Esophagus (tissue), 2 donors: ENCODE measurements at regions not wholly inside any gene's neighbourhood (a gene's known extent, or its start where the extent isn't known, plus 50 kb on each side); places are given as distances from the start of the nearest gene placed in this dataset.

Experiments used
- H3K27ac ChIP-seq, 2 donors: one replicate each; pipeline ENCODE4 v1.5.1; 2013; ENCODE audit warnings: low read depth in 2 of 2, mild to moderate bottlenecking in 2 of 2, inconsistent platforms in 1 of 2, low read length in 1 of 2, moderate library complexity in 1 of 2
- H3K27me3 ChIP-seq, 2 donors: one replicate each; pipeline ENCODE4 v1.6.1; 2013; ENCODE audit warnings: low read length in 2 of 2, control low read depth in 1 of 2, mild to moderate bottlenecking in 1 of 2; ENCODE audit not compliant: insufficient read depth in 2 of 2, control insufficient read depth in 1 of 2
- H3K36me3 ChIP-seq, 2 donors: one replicate each; pipeline ENCODE4 v1.6.1; 2013; ENCODE audit warnings: low read length in 1 of 2; ENCODE audit not compliant: control insufficient read depth in 2 of 2, insufficient read depth in 2 of 2
- H3K4me1 ChIP-seq, 2 donors: one replicate each; pipeline ENCODE4 v1.6.1; 2013; ENCODE audit warnings: low read length in 1 of 2; ENCODE audit not compliant: control insufficient read depth in 2 of 2, insufficient read depth in 2 of 2
- H3K4me3 ChIP-seq, 2 donors: one replicate each; pipeline ENCODE4 v1.5.1; 2013; ENCODE audit warnings: low read length in 2 of 2, mild to moderate bottlenecking in 2 of 2, low read depth in 1 of 2, moderate library complexity in 1 of 2
- H3K9me3 ChIP-seq, 2 donors: one replicate each; pipeline ENCODE4 v1.6.1; 2013; ENCODE audit warnings: mild to moderate bottlenecking in 2 of 2, low read depth in 1 of 2, low read length in 1 of 2, moderate library complexity in 1 of 2; ENCODE audit not compliant: control insufficient read depth in 2 of 2, insufficient read depth in 1 of 2
- WGBS, 2 donors: extraction: QIAGEN DNeasy Blood & Tissue Kit; methylation state at CpG; one replicate each; pipeline ENCODE4 v1.1.7; 2013; 5-methylcytosine and 5-hydroxymethylcytosine counted together
- donor health status: healthy with polysubstance abuse.
- donor health status: Bipolar disorder and iron deficiency.

DNA sequence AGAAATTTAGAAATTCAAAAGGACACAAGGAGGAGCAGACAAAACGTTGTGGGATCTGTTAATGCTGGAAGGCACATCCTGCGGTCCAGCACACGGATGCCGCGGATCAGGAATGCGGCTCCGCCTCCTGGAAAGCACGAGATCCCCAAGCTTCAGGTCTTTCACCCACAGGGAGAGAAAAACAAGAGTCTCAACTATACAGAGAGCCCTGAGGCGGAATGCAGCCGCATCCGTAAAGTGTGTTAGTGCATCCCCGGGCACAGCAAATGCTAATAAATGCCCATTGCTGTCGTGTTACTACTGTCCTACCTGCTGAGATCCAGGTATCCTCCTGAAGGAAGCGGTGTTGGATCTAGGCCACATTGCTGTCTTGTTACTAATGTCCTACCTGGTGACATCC is 303.9 kb downstream of the EIPR1 start:
- H3K36me3 ChIP-seq, result no peaks in the 10 kb centered on the region
- H3K27ac ChIP-seq, result no peak overlapping the region
- no peak overlapping the region for H3K4me3 ChIP-seq
- no peaks in the 10 kb centered on the region for H3K27me3 ChIP-seq
- H3K4me1 ChIP-seq, result no peaks in the 10 kb centered on the region
- WGBS, 2 donors, result 66 to 78% methylated on average over 14 of the region's 14 CpGs
- no peaks in the 10 kb centered on the region for H3K9me3 ChIP-seq

DNA sequence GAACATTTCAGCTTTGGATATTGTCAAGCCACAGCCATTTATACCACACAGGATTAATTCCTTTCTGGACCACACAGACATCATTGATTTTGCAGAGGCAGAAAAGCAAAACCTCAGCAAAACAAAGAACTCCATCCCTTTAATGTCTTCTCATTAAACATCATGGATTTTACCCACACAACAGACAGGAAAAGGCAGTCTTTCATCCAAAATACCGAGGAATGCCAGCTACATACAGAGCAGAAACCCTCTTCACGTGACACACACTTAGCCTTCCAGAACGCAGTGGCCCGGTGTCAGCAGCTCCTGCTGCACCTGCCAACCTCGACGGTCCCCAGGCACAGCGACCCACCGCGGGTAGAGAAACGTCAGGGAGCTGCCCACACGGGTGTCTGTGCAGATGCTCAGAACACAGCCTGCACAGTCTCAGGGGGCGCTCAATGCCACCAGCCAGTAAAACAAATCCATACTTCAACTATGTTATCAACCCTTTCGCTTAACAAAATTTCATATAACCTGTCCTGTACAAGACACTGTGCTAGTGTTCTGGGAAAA is 304.5 kb downstream of the EIPR1 start:
- no peaks in the 10 kb centered on the region for H3K27me3 ChIP-seq
- H3K4me1 ChIP-seq, result no peaks in the 10 kb centered on the region
- no peak overlapping the region for H3K27ac ChIP-seq
- no peaks in the 10 kb centered on the region for H3K9me3 ChIP-seq
- H3K4me3 ChIP-seq, result no peak overlapping the region
- H3K36me3 ChIP-seq, result no peaks in the 10 kb centered on the region
- 63 to 70% methylated on average over 13 of the region's 13 CpGs for WGBS, 2 donors

DNA sequence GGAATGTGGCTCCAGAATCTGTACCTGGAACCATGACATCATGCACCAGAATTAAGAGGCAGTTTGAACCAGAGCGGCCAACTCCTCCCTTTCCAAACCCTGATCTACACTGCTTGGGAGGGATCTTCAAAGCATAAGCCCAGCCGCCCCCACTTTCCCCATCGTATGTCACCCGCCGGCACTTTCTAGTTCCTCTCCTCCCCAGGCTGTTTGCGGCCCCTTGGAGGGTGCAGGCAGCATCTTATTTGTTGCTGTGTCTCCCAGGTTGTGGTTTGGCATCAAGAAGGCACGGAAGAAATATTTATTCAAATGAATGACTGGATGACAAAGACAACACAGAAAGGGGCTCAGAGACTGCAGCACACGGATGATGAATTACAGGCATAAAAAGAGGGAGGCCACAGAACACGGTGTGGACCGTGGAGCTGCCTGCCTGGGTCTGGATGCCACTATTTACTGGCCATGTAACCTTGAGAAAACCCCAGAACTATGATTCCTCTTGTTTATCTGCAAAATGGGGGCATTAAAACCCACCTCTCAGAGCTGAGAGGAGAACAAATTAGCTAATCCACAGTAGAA is 305.8 kb downstream of the EIPR1 start:
- Histone ChIP-seq H3K27me3 (no peaks in the 10 kb centered on the region), H3K36me3 (no peaks in the 10 kb centered on the region), H3K27ac (no peak overlapping the region), H3K4me1 (no peaks in the 10 kb centered on the region), H3K4me3 (no peak overlapping the region), H3K9me3 (no peaks in the 10 kb centered on the region)
- 75 to 82% methylated on average over 10 of the region's 10 CpGs for WGBS, 2 donors

GRCh38 chr2:3066831-3067230 is 310.8 kb downstream of the EIPR1 start:
- Histone ChIP-seq H3K36me3 (no peaks in the 10 kb centered on the region), H3K4me3 (no peak overlapping the region)
- 92% methylated on average over 7 of the region's 7 CpGs for WGBS, 2 donors

DNA sequence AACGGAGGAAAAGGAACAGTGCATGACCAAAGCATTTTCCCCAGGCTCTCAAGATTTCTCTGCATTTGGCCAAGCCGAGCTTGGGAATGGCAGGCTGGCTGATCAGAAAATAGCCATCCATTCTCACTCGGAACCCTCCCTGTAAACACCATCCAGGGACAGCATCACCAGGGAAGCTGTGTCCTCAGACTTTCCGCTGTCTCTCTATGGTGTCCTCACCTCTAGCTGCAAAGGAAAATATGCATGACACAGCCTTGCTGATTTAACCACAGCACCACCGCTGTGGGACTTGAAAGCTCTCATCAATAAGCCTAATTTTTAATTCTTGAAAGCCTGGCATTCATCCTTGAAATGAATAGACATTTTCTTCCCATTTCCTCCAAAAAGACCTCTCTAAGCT is 311.7 kb downstream of the EIPR1 start:
- H3K36me3 ChIP-seq, result no peaks in the 10 kb centered on the region
- H3K27me3 ChIP-seq, result no peaks in the 10 kb centered on the region
- no peak overlapping the region for H3K4me3 ChIP-seq
- no peaks in the 10 kb centered on the region for H3K4me1 ChIP-seq
- no peaks in the 10 kb centered on the region for H3K9me3 ChIP-seq
- H3K27ac ChIP-seq, result no peak overlapping the region
- WGBS, 2 donors, result 75 to 78% methylated on average over 5 of the region's 5 CpGs

More at GRCh38 chr2:3066831-3067230, 310.8 kb downstream of the EIPR1 start:
- H3K4me1 ChIP-seq, result no peaks in the 10 kb centered on the region
- H3K9me3 ChIP-seq, result no peaks in the 10 kb centered on the region
- H3K27me3 ChIP-seq, result no peaks in the 10 kb centered on the region
- no peak overlapping the region for H3K27ac ChIP-seq

- Histone ChIP-seq H3K36me3 (no peaks in the 10 kb centered on the region), H3K27ac (no peak overlapping the region), H3K9me3 (peaks cover 0 to 2% of the 10 kb centered on the region in 2 donors), H3K27me3 (no peaks in the 10 kb centered on the region), H3K4me3 (no peak overlapping the region), H3K4me1 (no peaks in the 10 kb centered on the region)
- 84 to 86% methylated on average over 15 of the region's 15 CpGs for WGBS, 2 donors
Measured at GRCh38 chr2:3062476-3063260, 314.9 kb downstream of the EIPR1 start.

DNA sequence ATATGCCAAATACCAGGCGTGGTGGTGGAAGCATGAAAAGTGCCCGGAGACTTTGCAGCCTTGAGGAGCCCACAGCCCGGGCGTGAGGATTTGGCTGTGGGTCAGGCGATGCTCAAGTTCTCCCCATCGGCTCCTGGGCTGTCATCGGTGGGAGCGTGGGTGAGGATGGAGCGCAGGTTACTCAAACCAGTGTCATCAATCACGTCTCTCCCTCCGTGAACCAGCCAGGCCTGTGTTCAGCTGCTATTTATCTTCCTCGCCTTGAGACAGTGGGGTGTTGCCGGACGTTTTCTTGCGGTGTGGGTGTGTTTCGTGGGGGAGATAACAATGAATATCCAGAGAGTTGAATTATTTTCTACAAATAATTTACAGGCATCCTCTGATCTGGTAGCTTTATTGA is 317.6 kb downstream of the EIPR1 start:
- no peaks in the 10 kb centered on the region for H3K36me3 ChIP-seq
- peak overlapping the region in 1 of 2 donors; percentile 11 for H3K4me3 ChIP-seq
- peaks cover 0 to 4% of the 10 kb centered on the region in 2 donors for H3K9me3 ChIP-seq
- WGBS, 2 donors, result 66 to 68% methylated on average over 16 of the region's 16 CpGs
- H3K27ac ChIP-seq, result no peak overlapping the region
- no peaks in the 10 kb centered on the region for H3K4me1 ChIP-seq
- no peaks in the 10 kb centered on the region for H3K27me3 ChIP-seq

DNA sequence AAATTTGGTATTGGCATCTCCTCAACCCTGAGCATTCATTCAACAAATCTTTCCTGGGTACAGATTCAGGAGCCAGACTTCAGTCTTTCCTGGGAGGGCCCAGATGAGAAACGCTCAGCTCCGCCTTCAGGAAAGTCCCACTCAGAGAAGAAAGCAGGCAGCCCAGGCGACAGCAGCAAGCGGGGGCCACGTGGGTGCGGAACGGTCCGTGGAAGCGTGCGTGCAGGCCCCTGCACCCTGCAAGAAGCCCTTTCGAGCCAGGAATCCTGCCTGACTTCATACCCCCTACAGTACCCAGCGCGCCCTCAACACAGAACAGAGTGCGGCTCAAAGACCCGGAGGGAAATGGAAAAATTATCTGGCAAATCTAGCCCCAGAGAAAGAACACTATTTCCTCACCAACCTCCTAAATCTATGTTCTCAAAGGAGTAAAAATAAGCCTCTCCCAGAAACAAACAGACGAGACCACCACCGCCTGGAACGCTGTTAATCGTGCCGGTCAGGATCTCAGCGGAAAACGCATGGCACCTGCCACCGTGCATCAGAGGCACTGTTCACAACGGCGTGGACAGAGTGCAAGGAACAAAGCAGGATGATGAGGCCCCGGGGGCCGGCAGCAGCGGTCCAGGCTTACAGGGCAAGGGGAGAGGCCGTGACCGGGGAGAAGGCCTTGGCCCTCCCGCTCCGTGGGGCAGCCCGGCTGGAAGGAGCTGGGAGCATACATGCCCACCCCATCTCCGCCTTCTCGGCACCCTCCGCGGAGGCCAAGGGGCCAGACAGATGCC is 318.3 kb downstream of the EIPR1 start:
- Histone ChIP-seq H3K4me1 (no peaks in the 10 kb centered on the region), H3K4me3 (no peak overlapping the region), H3K27me3 (no peaks in the 10 kb centered on the region), H3K9me3 (peaks cover 0 to 4% of the 10 kb centered on the region in 2 donors), H3K27ac (no peak overlapping the region), H3K36me3 (no peaks in the 10 kb centered on the region)
- WGBS, 2 donors, result 79 to 82% methylated on average over 37 of the region's 37 CpGs

GRCh38 chr2:3054066-3054465 is 323.6 kb downstream of the EIPR1 start:
- 85 to 89% methylated on average over 8 of the region's 8 CpGs for WGBS, 2 donors
- H3K4me3 ChIP-seq, result no peak overlapping the region
- H3K4me1 ChIP-seq, result no peaks in the 10 kb centered on the region
- H3K27ac ChIP-seq, result no peak overlapping the region
- H3K27me3 ChIP-seq, result no peaks in the 10 kb centered on the region
- H3K36me3 ChIP-seq, result no peaks in the 10 kb centered on the region
- H3K9me3 ChIP-seq, result peaks cover 0 to 2% of the 10 kb centered on the region in 2 donors
